A549 (cell line): ENCODE measurements at regions not wholly inside any gene's neighbourhood (a gene's known extent, or its start where the extent isn't known, plus 50 kb on each side); places are given as distances from the start of the nearest gene placed in this dataset.

Experiments
- BHLHE40 ChIP-seq: IDR thresholded peaks from 2 replicates; pipeline ENCODE4 v1.6.1; 2012; ENCODE audit warnings: low read depth, low read length, inconsistent platforms
- CBX2 ChIP-seq: fragments of 200-600 bp; sonication (generic); IDR thresholded peaks from 2 replicates; pipeline ENCODE4 v1.6.1; 2016; ENCODE audit warnings: low read depth, mild to moderate bottlenecking, borderline replicate concordance
- CHD2 ChIP-seq: fragments of 150-350 bp; IDR thresholded peaks from 2 replicates; pipeline ENCODE4 v1.6.1; 2014; ENCODE audit warnings: low read length; ENCODE audit not compliant: partially characterized antibody
- FOXS1 ChIP-seq: fragments of 250-450 bp; sonication (Bioruptor Pico); IDR thresholded peaks from 2 replicates; pipeline ENCODE4 v1.5.0; 2020; ENCODE audit warnings: mild to moderate bottlenecking, moderate library complexity
- MAFK ChIP-seq: fragments of 450-650 bp; IDR thresholded peaks from 2 replicates; pipeline ENCODE4 v1.6.1; 2014; ENCODE audit not compliant: partially characterized antibody
- PHF8 ChIP-seq: fragments of 200-600 bp; sonication (generic); IDR thresholded peaks from 2 replicates; pipeline ENCODE4 v1.6.1; 2016; ENCODE audit warnings: low read depth, mild to moderate bottlenecking, antibody characterized with exemption, moderate library complexity, borderline replicate concordance
- POLR2A ChIP-seq: IDR thresholded peaks from 2 replicates; pipeline ENCODE4 v1.6.1; 2012; ENCODE audit warnings: mild to moderate bottlenecking, low read length
- RAD21 ChIP-seq, 2 experiments: fragments of >200 bp in 1 of 2; sonication (Bioruptor Twin) in 1 of 2; formaldehyde crosslinking in 1 of 2; IDR thresholded peaks in 1 of 2; conservative IDR thresholded peaks in 1 of 2; 2 replicates in 1 of 2; 3 replicates in 1 of 2; pipeline ENCODE4 v1.6.1; 2012 to 2018; ENCODE audit warnings: inconsistent platforms in 1 of 2
- REST ChIP-seq: fragments of 200-600 bp; sonication (generic); IDR thresholded peaks from 2 replicates; pipeline ENCODE4 v1.6.1; 2016; ENCODE audit warnings: antibody characterized with exemption, mild to moderate bottlenecking, moderate library complexity
- RFX5 ChIP-seq: fragments of 450-650 bp; IDR thresholded peaks from 2 replicates; pipeline ENCODE4 v1.7.1; 2014; ENCODE audit warnings: antibody characterized with exemption, mild to moderate bottlenecking, moderate library complexity
- TP53 ChIP-seq: fragments of 250-450 bp; sonication (Bioruptor Pico); IDR thresholded peaks from 2 replicates; pipeline ENCODE4 v1.5.0; 2021; ENCODE audit warnings: mild to moderate bottlenecking, moderate library complexity
- USF2 ChIP-seq: fragments of 450-650 bp; IDR thresholded peaks from 2 replicates; pipeline ENCODE4 v1.6.1; 2014; ENCODE audit warnings: antibody characterized with exemption
- TF ChIP-seq, protein P1 (sequence below): fragments of >200 bp; sonication (Bioruptor Twin); formaldehyde crosslinking; IDR thresholded peaks from 3 replicates; pipeline ENCODE4 v1.5.1; 2016
- TF ChIP-seq, protein P2 (sequence below): IDR thresholded peaks from 2 replicates; pipeline ENCODE4 v1.6.1; 2012

DNA sequence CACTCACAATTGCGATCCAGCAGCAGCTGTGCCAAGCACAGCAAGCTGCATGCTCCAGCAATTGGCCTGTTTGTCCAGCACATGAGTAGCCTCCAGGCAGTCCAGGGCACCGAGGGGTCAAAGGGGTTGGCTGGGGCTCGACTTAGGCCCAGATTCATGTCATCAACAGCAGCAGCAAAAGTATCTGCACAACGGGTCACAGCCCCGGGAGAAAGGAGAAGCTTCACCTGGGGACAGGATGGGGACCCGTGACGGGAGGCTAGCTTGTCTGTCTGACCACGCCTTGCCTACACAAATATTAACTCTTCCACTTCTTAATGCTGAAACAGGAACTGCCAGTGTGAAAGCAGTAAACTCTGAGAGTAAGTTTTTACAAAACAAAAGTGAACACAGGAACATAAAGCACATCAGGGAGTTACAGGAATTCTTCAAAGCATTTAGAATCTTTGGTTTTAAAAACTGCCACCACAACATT lies 191.2 kb downstream of the PIK3R1 start:
- TF ChIP-seq USF2 (no peak), CHD2 (no peak), PHF8 (no peak), REST (no peak), FOXS1 (CRISPR knock-in tag) (no peak), TP53 (CRISPR knock-in tag) (no peak), BHLHE40 (no peak), MAFK (no peak), RAD21 (conservative IDR thresholded peaks at IDR 0.05 in 1 of 2, IDR thresholded peaks at IDR 0.05 in 1 of 2) (no peak), RFX5 (no peak), POLR2A (no peak), CBX2 (no peak)
- TF ChIP-seq, protein P1, sequence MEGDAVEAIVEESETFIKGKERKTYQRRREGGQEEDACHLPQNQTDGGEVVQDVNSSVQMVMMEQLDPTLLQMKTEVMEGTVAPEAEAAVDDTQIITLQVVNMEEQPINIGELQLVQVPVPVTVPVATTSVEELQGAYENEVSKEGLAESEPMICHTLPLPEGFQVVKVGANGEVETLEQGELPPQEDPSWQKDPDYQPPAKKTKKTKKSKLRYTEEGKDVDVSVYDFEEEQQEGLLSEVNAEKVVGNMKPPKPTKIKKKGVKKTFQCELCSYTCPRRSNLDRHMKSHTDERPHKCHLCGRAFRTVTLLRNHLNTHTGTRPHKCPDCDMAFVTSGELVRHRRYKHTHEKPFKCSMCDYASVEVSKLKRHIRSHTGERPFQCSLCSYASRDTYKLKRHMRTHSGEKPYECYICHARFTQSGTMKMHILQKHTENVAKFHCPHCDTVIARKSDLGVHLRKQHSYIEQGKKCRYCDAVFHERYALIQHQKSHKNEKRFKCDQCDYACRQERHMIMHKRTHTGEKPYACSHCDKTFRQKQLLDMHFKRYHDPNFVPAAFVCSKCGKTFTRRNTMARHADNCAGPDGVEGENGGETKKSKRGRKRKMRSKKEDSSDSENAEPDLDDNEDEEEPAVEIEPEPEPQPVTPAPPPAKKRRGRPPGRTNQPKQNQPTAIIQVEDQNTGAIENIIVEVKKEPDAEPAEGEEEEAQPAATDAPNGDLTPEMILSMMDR: no peak
- TF ChIP-seq, protein P2, sequence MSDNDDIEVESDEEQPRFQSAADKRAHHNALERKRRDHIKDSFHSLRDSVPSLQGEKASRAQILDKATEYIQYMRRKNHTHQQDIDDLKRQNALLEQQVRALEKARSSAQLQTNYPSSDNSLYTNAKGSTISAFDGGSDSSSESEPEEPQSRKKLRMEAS: no peak
